NCI-H2081 (cell line): ENCODE measurements at regions not wholly inside any gene's neighbourhood (a gene's known extent, or its start where the extent isn't known, plus 50 kb on each side); places are given as distances from the start of the nearest gene placed in this dataset.

Experiments
- DNase-seq, 2 experiments: peaks; one replicate each; lab custom pipeline; 2025; lab: John Stamatoyannopoulos, UW

- DNase-seq: peak; percentile 8 to 65
Measured at GRCh38 chr4:159003420-159004253, 99.2 kb upstream of the RAPGEF2 start.

GRCh38 chr4:159006202-159006601 is 96.7 kb upstream of the RAPGEF2 start:
- DNase-seq: peak; percentile 17 to 37

GRCh38 chr4:159008671-159009070 is 94.2 kb upstream of the RAPGEF2 start:
- DNase-seq: no peak

- no peak for DNase-seq
Measured at GRCh38 chr4:159009521-159009920, 93.4 kb upstream of the RAPGEF2 start.

- DNase-seq: peak in 1 of 2 experiments; percentile 32
Measured at GRCh38 chr4:159010100-159010499, 92.8 kb upstream of the RAPGEF2 start.

- peak; percentile 70 to 88 for DNase-seq
Measured at GRCh38 chr4:159010563-159011260, 92.2 kb upstream of the RAPGEF2 start.

- no peak for DNase-seq
Measured at GRCh38 chr4:159012381-159012780, 90.5 kb upstream of the RAPGEF2 start.

GRCh38 chr4:159013692-159014091 is 89.2 kb upstream of the RAPGEF2 start:
- DNase-seq: peak in 1 of 2 experiments; percentile 50

- DNase-seq: no peak
Measured at GRCh38 chr4:159014859-159015258, 88.0 kb upstream of the RAPGEF2 start.

- DNase-seq: no peak
Measured at GRCh38 chr4:159015841-159016240, 87.0 kb upstream of the RAPGEF2 start.

GRCh38 chr4:159016593-159017024 is 86.3 kb upstream of the RAPGEF2 start:
- DNase-seq: peak; percentile 39 to 73

- DNase-seq: no peak
Measured at GRCh38 chr4:159017323-159018026, 85.4 kb upstream of the RAPGEF2 start.

GRCh38 chr4:159018062-159018629 is 84.7 kb upstream of the RAPGEF2 start:
- DNase-seq: no peak

- no peak for DNase-seq
Measured at GRCh38 chr4:159019356-159019755, 83.5 kb upstream of the RAPGEF2 start.

- no peak for DNase-seq
Measured at GRCh38 chr4:159021597-159022385, 81.1 kb upstream of the RAPGEF2 start.

- DNase-seq: no peak
Measured at GRCh38 chr4:159023741-159024140, 79.1 kb upstream of the RAPGEF2 start.

GRCh38 chr4:159024266-159024665 is 78.6 kb upstream of the RAPGEF2 start:
- DNase-seq: peak in 1 of 2 experiments; percentile 8

GRCh38 chr4:159024828-159025227 is 78.1 kb upstream of the RAPGEF2 start:
- DNase-seq: no peak

- DNase-seq: no peak
Measured at GRCh38 chr4:159026329-159026728, 76.5 kb upstream of the RAPGEF2 start.

GRCh38 chr4:159027535-159027934 is 75.3 kb upstream of the RAPGEF2 start:
- no peak for DNase-seq

- DNase-seq: no peak
Measured at GRCh38 chr4:159029481-159029880, 73.4 kb upstream of the RAPGEF2 start.
